ENCODE measurements at regions not wholly inside any gene's neighbourhood (a gene's known extent, or its start where the extent isn't known, plus 50 kb on each side); places are given as distances from the start of the nearest gene placed in this dataset.

- intact Hi-C loops (cut with micrococcal nuclease; ENCODE audit: unreplicated experiment), result no loop called here
- Mint-ChIP-seq H3K9me3 (ENCODE audit: low read depth, unreplicated experiment) (peaks cover 2% of the 10 kb centered on the region), H3K4me1 (ENCODE audit: low read depth, unreplicated experiment) (peaks cover 12% of the 10 kb centered on the region), H3K36me3 (ENCODE audit: insufficient read depth, unreplicated experiment) (no peaks in the 10 kb centered on the region), H3K27ac (ENCODE audit: unreplicated experiment) (no peak overlapping the region), H3K4me3 (ENCODE audit: low read depth, unreplicated experiment) (no peak overlapping the region), H3K27me3 (ENCODE audit: unreplicated experiment) (no peaks in the 10 kb centered on the region)
- BruUV-seq (replicated peaks), result no TSS peak
- no peak for DNase-seq
- CTCF ChIA-PET, result no interaction called here
- TF ChIP-seq CTCF (IDR thresholded peaks at IDR 0.05; ENCODE audit: unreplicated experiment), result no peak
Observed at GRCh38 chr10:52965938-52966401, 193.4 kb upstream of the MBL2 start.

GRCh38 chr10:52965509-52965908 lies 192.9 kb upstream of the MBL2 start:
- no TSS peak for BruUV-seq (replicated peaks)
- peaks cover 12% of the 10 kb centered on the region for H3K4me1 Mint-ChIP-seq (ENCODE audit: low read depth, unreplicated experiment)
- intact Hi-C loops (cut with micrococcal nuclease; ENCODE audit: unreplicated experiment), result no loop called here
- CTCF ChIA-PET, result no interaction called here
- H3K4me3 Mint-ChIP-seq (ENCODE audit: low read depth, unreplicated experiment), result no peak overlapping the region
- peaks cover 2% of the 10 kb centered on the region for H3K9me3 Mint-ChIP-seq (ENCODE audit: low read depth, unreplicated experiment)
- no peak overlapping the region for H3K27ac Mint-ChIP-seq (ENCODE audit: unreplicated experiment)
- no peaks in the 10 kb centered on the region for H3K27me3 Mint-ChIP-seq (ENCODE audit: unreplicated experiment)
- H3K36me3 Mint-ChIP-seq (ENCODE audit: insufficient read depth, unreplicated experiment), result no peaks in the 10 kb centered on the region
- DNase-seq, result no peak
- no peak for TF ChIP-seq CTCF (IDR thresholded peaks at IDR 0.05; ENCODE audit: unreplicated experiment)

GRCh38 chr10:52961323-52961722 lies 188.7 kb upstream of the MBL2 start:
- DNase-seq, result no peak
- no peak for TF ChIP-seq CTCF (IDR thresholded peaks at IDR 0.05; ENCODE audit: unreplicated experiment)
- H3K4me1 Mint-ChIP-seq (ENCODE audit: low read depth, unreplicated experiment), result no peaks in the 10 kb centered on the region
- BruUV-seq (replicated peaks), result no TSS peak
- no peak overlapping the region for H3K27ac Mint-ChIP-seq (ENCODE audit: unreplicated experiment)
- no peak overlapping the region for H3K4me3 Mint-ChIP-seq (ENCODE audit: low read depth, unreplicated experiment)
- intact Hi-C loops (cut with micrococcal nuclease; ENCODE audit: unreplicated experiment), result no loop called here
- H3K36me3 Mint-ChIP-seq (ENCODE audit: insufficient read depth, unreplicated experiment), result no peaks in the 10 kb centered on the region
- H3K9me3 Mint-ChIP-seq (ENCODE audit: low read depth, unreplicated experiment), result no peaks in the 10 kb centered on the region
- CTCF ChIA-PET, result no interaction called here
- no peaks in the 10 kb centered on the region for H3K27me3 Mint-ChIP-seq (ENCODE audit: unreplicated experiment)

- CTCF ChIA-PET, result no interaction called here
- no peaks in the 10 kb centered on the region for H3K36me3 Mint-ChIP-seq (ENCODE audit: insufficient read depth, unreplicated experiment)
- H3K9me3 Mint-ChIP-seq (ENCODE audit: low read depth, unreplicated experiment), result no peaks in the 10 kb centered on the region
- DNase-seq, result no peak
- no peak for TF ChIP-seq CTCF (IDR thresholded peaks at IDR 0.05; ENCODE audit: unreplicated experiment)
- H3K4me3 Mint-ChIP-seq (ENCODE audit: low read depth, unreplicated experiment), result no peak overlapping the region
- no peaks in the 10 kb centered on the region for H3K27me3 Mint-ChIP-seq (ENCODE audit: unreplicated experiment)
- BruUV-seq (replicated peaks), result no TSS peak
- no peak overlapping the region for H3K27ac Mint-ChIP-seq (ENCODE audit: unreplicated experiment)
- no peaks in the 10 kb centered on the region for H3K4me1 Mint-ChIP-seq (ENCODE audit: low read depth, unreplicated experiment)
- intact Hi-C loops (cut with micrococcal nuclease; ENCODE audit: unreplicated experiment), result no loop called here
Observed at GRCh38 chr10:52959810-52960209, 187.2 kb upstream of the MBL2 start.

- Mint-ChIP-seq H3K27me3 (ENCODE audit: unreplicated experiment) (no peaks in the 10 kb centered on the region), H3K36me3 (ENCODE audit: insufficient read depth, unreplicated experiment) (no peaks in the 10 kb centered on the region), H3K9me3 (ENCODE audit: low read depth, unreplicated experiment) (peaks cover 6% of the 10 kb centered on the region), H3K4me3 (ENCODE audit: low read depth, unreplicated experiment) (no peak overlapping the region), H3K27ac (ENCODE audit: unreplicated experiment) (no peak overlapping the region), H3K4me1 (ENCODE audit: low read depth, unreplicated experiment) (no peaks in the 10 kb centered on the region)
- CTCF ChIA-PET, result no interaction called here
- DNase-seq, result no peak
- BruUV-seq (replicated peaks), result no TSS peak
- TF ChIP-seq CTCF (IDR thresholded peaks at IDR 0.05; ENCODE audit: unreplicated experiment), result no peak
- intact Hi-C loops (cut with micrococcal nuclease; ENCODE audit: unreplicated experiment), result no loop called here
Observed at GRCh38 chr10:52956861-52957260, 184.3 kb upstream of the MBL2 start.

Measured in Calu3 (cell line).